ENCODE measurements at regions not wholly inside any gene's neighbourhood (a gene's known extent, or its start where the extent isn't known, plus 50 kb on each side); places are given as distances from the start of the nearest gene placed in this dataset.
"Not testable (repeated sequence)": the region's sequence is repeated elsewhere in the genome, so short reads cannot be mapped to it uniquely, and the experiment has no call there.

GRCh38 chr3:82259994-82260393 lies 498.5 kb upstream of the GBE1 start:
- no peak for DNase-seq

DNA sequence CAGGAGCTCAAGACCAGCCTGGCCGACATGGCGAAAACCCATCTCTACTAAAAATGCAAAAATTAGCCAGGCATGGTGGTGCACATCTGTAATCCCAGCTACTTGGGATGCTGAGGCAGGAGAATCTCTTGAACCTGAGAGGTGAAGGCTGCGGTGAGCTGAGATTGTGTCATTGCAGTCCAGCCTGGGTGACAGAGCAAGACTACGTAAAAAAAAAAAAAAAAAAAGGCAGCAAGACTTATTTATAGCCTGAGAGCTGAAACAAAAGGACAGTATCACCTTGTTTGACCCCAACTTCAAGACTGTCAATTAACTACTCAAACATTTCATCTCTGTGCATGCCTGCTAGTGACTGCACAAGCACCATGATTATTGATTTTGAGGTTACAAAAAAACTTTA lies 478.9 kb upstream of the GBE1 start:
- no peak for DNase-seq

- DNase-seq, result no peak
Observed at GRCh38 chr3:82236257-82236656, 474.8 kb upstream of the GBE1 start.

- DNase-seq, result no peak
Observed at GRCh38 chr3:82229397-82229796, 468.0 kb upstream of the GBE1 start.

- no peak for DNase-seq
Observed at GRCh38 chr3:82224661-82225060, 463.2 kb upstream of the GBE1 start.

DNA sequence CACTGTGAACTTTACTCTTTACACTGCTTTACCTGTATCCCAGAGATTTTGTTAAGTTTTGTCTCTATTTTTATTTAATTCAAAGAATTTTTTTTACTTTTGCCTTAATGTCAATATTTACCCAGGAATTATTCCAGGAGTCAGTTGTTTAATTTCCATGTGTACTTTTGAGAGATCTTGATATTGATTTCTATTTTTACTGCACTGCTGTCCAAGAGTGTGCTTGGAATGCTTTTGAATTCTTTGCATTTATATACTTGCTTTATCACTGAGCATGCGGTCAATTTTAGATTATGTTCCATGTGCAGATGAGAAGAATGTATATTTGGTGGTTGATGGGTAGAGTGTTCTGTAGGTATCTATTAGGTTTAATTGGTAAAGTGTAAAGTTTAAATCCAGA lies 461.0 kb upstream of the GBE1 start:
- DNase-seq, result no peak

DNA sequence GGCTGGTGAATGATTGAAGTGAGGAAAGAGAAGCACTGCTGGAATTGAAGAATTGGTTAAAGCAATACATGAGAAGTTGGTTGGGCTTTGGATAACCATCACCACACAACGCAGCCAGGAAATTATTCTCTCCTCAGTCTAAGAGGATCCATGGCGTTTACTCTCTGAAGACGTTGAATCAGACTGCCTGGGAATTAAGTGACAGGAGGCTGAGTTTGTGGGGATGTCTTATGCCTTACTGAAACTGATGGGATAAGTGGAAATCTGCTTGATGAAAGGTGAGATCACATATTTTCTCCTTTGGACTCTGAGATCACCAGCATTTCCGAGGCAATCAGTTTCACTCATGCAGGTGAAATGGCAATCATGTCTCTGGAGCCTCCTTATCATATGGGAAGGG lies 456.1 kb upstream of the GBE1 start:
- DNase-seq, result no peak

DNA sequence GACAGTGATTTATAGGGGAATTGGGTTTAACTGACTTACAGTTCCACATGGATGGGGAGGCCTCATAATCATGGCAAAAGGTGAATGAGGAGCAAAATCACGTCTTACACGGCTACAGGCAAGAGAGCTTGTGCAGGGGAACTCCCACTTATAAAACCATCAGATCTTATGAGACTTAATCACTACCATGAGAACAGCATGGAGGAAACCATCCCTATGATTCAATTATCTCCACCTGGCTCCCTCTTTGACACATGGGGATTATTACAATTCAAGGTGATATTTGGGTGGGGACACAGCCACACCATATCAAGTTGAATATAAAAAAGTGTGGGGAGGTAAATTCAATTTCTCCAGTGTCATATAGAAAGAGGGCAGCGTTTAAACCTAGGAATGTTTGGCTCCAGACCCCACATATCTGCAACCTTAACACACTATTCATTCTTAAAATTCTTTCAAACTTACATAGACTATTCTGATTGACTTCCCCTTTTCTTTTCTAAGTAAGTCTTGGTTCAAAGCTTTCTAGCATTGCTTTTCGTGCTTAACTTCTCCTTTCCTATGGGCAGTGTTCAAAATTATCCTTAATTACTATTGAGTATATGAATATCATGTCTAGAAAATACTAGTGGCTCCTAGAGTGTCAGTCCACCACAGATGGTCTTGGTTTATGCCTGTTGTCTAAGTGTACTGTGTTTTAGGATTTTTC lies 446.7 kb upstream of the GBE1 start:
- DNase-seq, result no peak

- DNase-seq, result no peak
Observed at GRCh38 chr3:82202269-82202668, 440.8 kb upstream of the GBE1 start.

DNA sequence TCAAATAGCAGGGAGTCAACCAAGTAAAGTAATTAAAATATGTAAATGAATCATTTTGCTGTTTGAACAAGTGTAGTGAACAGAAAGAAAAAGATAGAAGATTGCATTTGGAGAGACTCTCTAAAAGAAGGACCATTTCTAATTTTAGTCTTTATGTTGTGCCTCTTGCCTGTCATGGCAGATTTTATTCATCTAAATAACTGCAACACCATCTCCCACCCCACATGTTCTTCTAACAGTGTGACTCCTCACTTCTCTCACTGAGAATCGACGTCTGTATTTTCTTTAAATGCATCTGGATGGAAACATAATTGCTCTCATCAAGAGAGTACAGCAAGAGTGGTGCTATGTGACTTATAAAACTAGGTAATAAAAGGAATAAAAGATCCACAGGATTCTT lies 439.9 kb upstream of the GBE1 start:
- DNase-seq, result no peak

GRCh38 chr3:82198009-82198408 lies 436.6 kb upstream of the GBE1 start:
- no peak for DNase-seq

DNA sequence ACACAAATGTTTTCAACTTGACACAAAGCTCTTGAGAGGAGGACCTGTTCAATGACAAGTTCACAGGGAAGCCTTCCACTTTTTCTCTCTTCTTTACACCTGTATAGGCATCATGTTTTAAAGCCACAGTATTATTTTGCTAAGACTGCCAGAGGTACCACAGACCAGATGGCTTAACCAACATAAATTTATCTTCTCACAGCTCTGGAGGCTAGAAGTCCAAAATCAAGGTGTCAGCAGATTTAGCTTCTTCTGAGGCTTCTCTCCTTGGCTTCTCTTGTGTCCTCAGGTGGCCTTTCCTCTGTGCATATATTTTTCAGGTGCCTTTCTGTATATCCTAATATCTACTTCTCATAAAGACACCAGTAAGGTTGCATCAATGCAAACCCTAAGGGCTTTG lies 435.2 kb upstream of the GBE1 start:
- no peak for DNase-seq

DNA sequence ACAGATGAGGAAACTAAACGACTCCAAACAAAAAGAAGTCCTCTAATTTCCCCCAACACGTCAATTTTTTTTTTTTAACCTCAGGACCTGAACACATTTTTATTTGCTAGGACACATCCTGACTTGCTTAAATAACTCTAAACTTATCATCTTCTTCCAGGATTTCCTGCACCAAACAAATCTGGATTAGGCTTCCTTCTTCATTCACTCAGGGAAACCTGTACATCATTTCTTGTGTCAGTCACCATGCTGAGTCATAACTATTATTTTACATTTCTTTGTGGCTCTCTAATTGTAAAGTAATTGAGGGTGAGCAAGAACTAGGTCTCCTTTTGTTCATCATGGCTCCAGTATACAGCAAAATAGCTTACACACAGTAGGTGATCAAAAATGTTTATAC lies 433.4 kb upstream of the GBE1 start:
- DNase-seq, result no peak

GRCh38 chr3:82186017-82186416 lies 424.6 kb upstream of the GBE1 start:
- DNase-seq, result no peak

GRCh38 chr3:82179291-82179690 lies 417.8 kb upstream of the GBE1 start:
- DNase-seq, result no peak

- no peak for DNase-seq
Observed at GRCh38 chr3:82178291-82178690, 416.8 kb upstream of the GBE1 start.

- DNase-seq, result no peak
Observed at GRCh38 chr3:82177774-82178173, 416.3 kb upstream of the GBE1 start.

DNA sequence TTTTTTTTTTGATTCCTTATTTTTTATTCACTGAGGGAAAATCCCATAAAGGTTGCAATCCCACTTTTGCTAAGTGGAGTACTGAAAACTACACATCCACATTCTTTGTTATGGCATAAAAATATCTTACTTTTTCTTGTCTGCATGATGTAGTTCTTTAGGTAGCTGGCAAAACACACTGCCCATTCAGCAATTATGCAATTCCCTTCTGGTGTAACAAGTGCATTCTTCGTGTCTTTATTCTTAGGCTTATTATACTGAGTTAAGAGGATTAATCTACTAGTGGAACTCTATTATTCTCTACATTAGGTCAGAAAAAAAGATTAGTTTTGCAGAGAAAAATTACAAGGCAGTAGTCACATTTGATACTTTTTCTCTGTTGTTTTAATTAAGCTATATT lies 403.8 kb upstream of the GBE1 start:
- no peak for DNase-seq

DNA sequence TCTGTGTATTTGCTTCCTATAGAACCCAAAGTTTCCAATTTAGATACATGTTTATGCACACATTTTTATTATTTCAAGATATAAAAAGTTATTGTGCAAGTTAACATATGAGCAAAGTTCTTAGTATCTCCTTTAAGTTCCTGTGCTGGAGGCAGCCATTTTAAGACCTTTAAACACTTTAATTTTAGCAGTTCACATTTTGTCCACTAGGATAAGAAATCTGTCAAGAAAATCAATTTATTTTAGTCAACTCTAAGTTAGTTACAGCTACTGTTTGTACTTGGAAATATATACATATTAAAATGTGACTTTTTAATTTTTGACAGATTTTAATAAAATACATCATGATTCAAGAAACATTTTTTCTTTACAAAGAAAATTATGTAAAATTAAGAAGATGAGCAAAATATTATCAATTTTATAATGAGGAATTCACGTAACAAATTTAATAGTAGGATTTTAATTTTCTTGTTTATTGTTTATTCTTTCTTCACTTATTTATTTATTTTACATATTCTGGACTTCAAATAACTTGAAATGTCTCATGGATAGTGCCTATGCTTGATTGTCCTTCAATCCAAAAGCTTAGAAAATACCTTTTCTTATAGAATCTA lies 402.6 kb upstream of the GBE1 start:
- DNase-seq, result no peak

DNA sequence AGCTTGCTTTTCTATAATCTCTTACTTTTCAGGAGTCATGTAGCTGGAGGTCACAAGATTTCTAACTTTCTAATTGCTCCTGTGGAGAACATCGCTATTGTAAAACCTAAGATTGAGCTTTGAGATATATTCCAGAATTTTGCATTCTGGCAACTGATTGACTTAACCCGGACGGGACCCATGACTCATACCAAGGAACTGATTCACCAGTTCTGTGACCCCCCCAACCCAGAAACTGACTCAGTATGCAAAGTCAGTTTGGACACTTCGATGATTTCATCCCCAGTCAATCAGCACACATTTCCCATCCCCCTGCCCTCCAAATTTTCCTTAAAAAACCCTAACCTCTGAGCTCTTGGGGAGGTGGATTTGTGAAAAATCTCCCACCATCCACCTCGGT lies 396.5 kb upstream of the GBE1 start:
- no peak for DNase-seq

GRCh38 chr3:82153892-82154291 lies 392.4 kb upstream of the GBE1 start:
- DNase-seq, result not testable (repeated sequence)

DNA sequence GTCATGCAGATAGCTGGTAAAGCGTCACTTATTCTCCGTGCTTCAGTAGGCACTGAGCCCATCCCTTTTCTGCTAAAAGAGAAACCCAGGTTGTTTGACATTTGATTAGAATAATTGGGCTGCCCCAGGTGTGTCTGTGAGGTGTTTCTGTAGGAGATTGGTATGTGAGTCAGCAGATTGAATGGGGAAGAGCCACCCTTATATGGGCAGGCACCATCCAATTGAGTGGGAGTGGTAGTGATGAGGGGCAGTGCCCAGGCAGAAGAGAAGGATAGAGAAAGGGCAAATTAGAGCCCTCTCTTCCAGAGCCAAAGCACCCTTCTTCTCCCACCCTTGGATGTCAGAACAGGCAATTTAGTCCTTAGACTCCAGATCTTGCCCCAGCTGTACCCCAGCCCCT lies 384.3 kb upstream of the GBE1 start:
- no peak for DNase-seq

DNA sequence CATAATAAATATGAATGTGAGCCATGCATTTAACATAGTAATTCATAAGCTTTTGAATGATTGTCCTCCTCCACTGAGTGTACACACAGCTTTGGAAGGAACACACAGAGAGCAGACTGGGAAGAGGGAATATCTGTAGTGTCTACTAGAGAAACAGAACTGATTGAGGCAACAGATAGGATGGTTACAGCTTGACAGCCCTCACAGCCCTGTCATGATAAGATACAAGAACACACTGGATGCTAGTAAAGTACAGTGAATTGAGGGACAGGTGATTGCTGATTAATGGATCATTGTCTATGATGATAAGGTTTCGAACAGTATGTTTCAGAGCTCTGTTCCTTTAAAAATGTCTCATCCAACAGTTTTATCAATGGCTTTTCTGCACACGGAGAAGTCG lies 383.4 kb upstream of the GBE1 start:
- no peak for DNase-seq

DNA sequence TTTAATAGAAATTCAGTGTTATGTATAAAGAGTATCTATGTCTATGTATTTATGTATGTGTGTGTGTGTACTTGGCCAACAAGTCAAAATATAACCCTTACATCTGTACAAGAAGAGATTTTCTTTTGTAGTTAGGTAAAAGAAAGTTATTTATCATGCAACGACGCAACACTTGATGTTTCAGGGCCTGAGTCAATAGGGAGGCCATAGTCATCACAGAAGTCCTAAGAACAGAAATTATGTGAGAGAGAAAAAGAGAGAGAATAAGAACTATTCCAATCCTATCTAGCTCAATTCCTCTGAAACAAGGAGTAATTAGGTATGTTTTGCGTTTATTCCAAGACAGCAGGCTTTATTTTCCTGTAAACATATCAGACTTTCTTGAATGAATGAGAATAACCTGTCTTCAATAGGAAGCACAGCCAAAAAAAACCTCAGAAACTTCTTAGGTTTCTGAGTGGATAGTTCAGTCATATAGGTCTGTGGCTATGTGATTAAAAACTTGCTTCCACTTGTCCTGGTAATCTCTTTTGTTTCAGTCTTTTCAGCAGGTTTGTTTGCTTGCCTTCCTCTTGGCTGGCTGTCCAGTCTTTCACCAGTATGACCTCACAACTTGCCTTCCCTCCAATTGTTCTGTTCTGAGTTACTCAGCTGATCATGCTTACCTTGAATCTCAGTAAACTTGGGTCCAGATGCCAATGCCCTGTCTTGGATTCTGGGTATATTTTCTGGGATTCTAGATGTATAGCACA lies 382.4 kb upstream of the GBE1 start:
- DNase-seq, result no peak
